Tibial artery (tissue), 4 donors: ENCODE measurements at regions not wholly inside any gene's neighbourhood (a gene's known extent, or its start where the extent isn't known, plus 50 kb on each side); places are given as distances from the start of the nearest gene placed in this dataset.

Experiments used
- DNase-seq, 2 donors: peaks; one replicate each; pipeline ENCODE4 v3.0.0-alpha.2; 2019
- H3K27ac ChIP-seq, 2 donors: fragments of 200-600 bp; sonication (generic) in 1 of 2; 1 replicate in 1 of 2; 2 replicates in 1 of 2; pipeline ENCODE4 v1.5.1; 2018 to 2019; ENCODE audit warnings: mild to moderate bottlenecking in 1 of 2
- H3K27me3 ChIP-seq, 2 donors: fragments of 200-600 bp; sonication (generic) in 1 of 2; one replicate each; pipeline versions ENCODE4 v1.5.1 to v1.6.0; 2016 to 2019
- H3K36me3 ChIP-seq, 3 donors: fragments of 200-600 bp; sonication (generic) in 2 of 3; one replicate each; pipeline ENCODE4 v1.5.1; 2016 to 2019; ENCODE audit warnings: mild to moderate bottlenecking in 2 of 3
- H3K4me1 ChIP-seq, 4 donors: fragments of 200-600 bp; sonication (generic) in 2 of 4; 1 replicate in 3 of 4; 2 replicates in 1 of 4; pipeline ENCODE4 v1.5.1; 2016 to 2019
- H3K4me3 ChIP-seq, 2 donors: fragments of 200-600 bp; sonication (generic) in 1 of 2; 1 replicate in 1 of 2; 2 replicates in 1 of 2; pipeline ENCODE4 v1.5.1; 2018 to 2019; ENCODE audit warnings: mild to moderate bottlenecking in 2 of 2
- H3K9me3 ChIP-seq, 3 donors: fragments of 200-600 bp; sonication (generic) in 1 of 3; one replicate each; pipeline ENCODE4 v1.5.1; 2016 to 2019
- CTCF ChIP-seq, 2 experiments: fragments of 200-600 bp in 1 of 2; fragments of 450-650 bp in 1 of 2; IDR thresholded peaks; one replicate each; pipeline ENCODE4 v1.5.1; 2017 to 2019; ENCODE audit warnings: antibody characterized with exemption in 2 of 2, mild to moderate bottlenecking in 1 of 2, moderate library complexity in 1 of 2
- intact Hi-C: fragments of 100-400 bp; cut with DNase I; formaldehyde crosslinking; loops from one replicate; pipeline ENCODE4 v1.15.0; 2023; ENCODE audit warnings: low total_unique reads

GRCh38 chr17:77748436-77748835 is 210.1 kb upstream of the TNRC6C start:
- H3K4me1 ChIP-seq = no peaks in the 10 kb centered on the region
- TF ChIP-seq CTCF (IDR thresholded peaks at IDR 0.05) = no peak

GRCh38 chr17:77749321-77749751 is 209.2 kb upstream of the TNRC6C start:
- no peaks in the 10 kb centered on the region for H3K4me1 ChIP-seq
- H3K36me3 ChIP-seq = no peaks in the 10 kb centered on the region
- no peaks in the 10 kb centered on the region for H3K9me3 ChIP-seq
- H3K4me3 ChIP-seq = no peak overlapping the region
- no peak overlapping the region for H3K27ac ChIP-seq
- intact Hi-C loops = loop anchor here (10.0 kb wide), 1 partner anchor 265 kb away; no protein-coding TSS in a partner anchor
- no peak for TF ChIP-seq CTCF (IDR thresholded peaks at IDR 0.05)
- H3K27me3 ChIP-seq = no peaks in the 10 kb centered on the region
- DNase-seq = peak in 1 of 2 donors; percentile 45

More at GRCh38 chr17:77748436-77748835, 210.1 kb upstream of the TNRC6C start:
- Histone ChIP-seq H3K27me3 (no peaks in the 10 kb centered on the region), H3K4me3 (no peak overlapping the region), H3K36me3 (no peaks in the 10 kb centered on the region), H3K9me3 (no peaks in the 10 kb centered on the region), H3K27ac (no peak overlapping the region)
- peak in 1 of 2 donors; percentile 38 for DNase-seq
- intact Hi-C loops = loop anchor here (10.0 kb wide), 1 partner anchor 266 kb away; no protein-coding TSS in a partner anchor

- Histone ChIP-seq H3K4me1 (no peaks in the 10 kb centered on the region), H3K4me3 (no peak overlapping the region), H3K27ac (no peak overlapping the region), H3K9me3 (peaks cover 0 to under 1% (median 0%) of the 10 kb centered on the region in 3 donors), H3K27me3 (no peaks in the 10 kb centered on the region), H3K36me3 (no peaks in the 10 kb centered on the region)
- no peak for DNase-seq
- TF ChIP-seq CTCF (IDR thresholded peaks at IDR 0.05) = no peak
- intact Hi-C loops = loop anchor here (10.0 kb wide), 1 partner anchor 265 kb away; no protein-coding TSS in a partner anchor
Measured at GRCh38 chr17:77749989-77750388, 208.5 kb upstream of the TNRC6C start.

- peak in 1 of 2 donors; percentile 3 for DNase-seq
- Histone ChIP-seq H3K27me3 (no peaks in the 10 kb centered on the region), H3K4me1 (no peaks in the 10 kb centered on the region), H3K36me3 (no peaks in the 10 kb centered on the region), H3K4me3 (no peak overlapping the region), H3K9me3 (peaks cover 0 to 4% (median 0%) of the 10 kb centered on the region in 3 donors), H3K27ac (no peak overlapping the region)
- intact Hi-C loops = no loop called here
- TF ChIP-seq CTCF (IDR thresholded peaks at IDR 0.05) = no peak
Measured at GRCh38 chr17:77750427-77751043, 208.0 kb upstream of the TNRC6C start.

- TF ChIP-seq CTCF (IDR thresholded peaks at IDR 0.05) = no peak
- no peaks in the 10 kb centered on the region for H3K4me1 ChIP-seq
- peaks cover 0 to 4% (median 0%) of the 10 kb centered on the region in 3 donors for H3K9me3 ChIP-seq
- no peak overlapping the region for H3K4me3 ChIP-seq
- peak in 1 of 2 donors; percentile 13 for DNase-seq
- intact Hi-C loops = no loop called here
- H3K27ac ChIP-seq = no peak overlapping the region
- no peaks in the 10 kb centered on the region for H3K27me3 ChIP-seq
- no peaks in the 10 kb centered on the region for H3K36me3 ChIP-seq
Measured at GRCh38 chr17:77753246-77753645, 205.3 kb upstream of the TNRC6C start.
